ENCODE measurements at regions not wholly inside any gene's neighbourhood (a gene's known extent, or its start where the extent isn't known, plus 50 kb on each side); places are given as distances from the start of the nearest gene placed in this dataset.

- no peak for DNase-seq
- intact Hi-C loops (cut with DNase I) = no loop called here
Observed at GRCh38 chr5:8048920-8049319, 180.0 kb downstream of the MTRR start.

- intact Hi-C loops (cut with DNase I) = no loop called here
- DNase-seq = no peak
Observed at GRCh38 chr5:8050616-8051175, 181.7 kb downstream of the MTRR start.

- intact Hi-C loops (cut with DNase I) = no loop called here
- peak in 2 of 10 donors; percentile 59 to 81 for DNase-seq
Observed at GRCh38 chr5:8053270-8053669, 184.3 kb downstream of the MTRR start.

GRCh38 chr5:8057769-8058168 lies 188.8 kb downstream of the MTRR start:
- DNase-seq = no peak
- intact Hi-C loops (cut with DNase I) = no loop called here

- no peak for DNase-seq
Observed at GRCh38 chr5:8058616-8059190, 189.8 kb downstream of the MTRR start.

GRCh38 chr5:8059337-8059736 lies 190.4 kb downstream of the MTRR start:
- DNase-seq = no peak
- intact Hi-C loops (cut with DNase I) = no loop called here

More at GRCh38 chr5:8058616-8059190, 189.8 kb downstream of the MTRR start:
- intact Hi-C loops (cut with DNase I) = no loop called here

GRCh38 chr5:8060235-8060952 lies 191.4 kb downstream of the MTRR start:
- DNase-seq = no peak
- intact Hi-C loops (cut with DNase I) = no loop called here

GRCh38 chr5:8060953-8061429 lies 192.0 kb downstream of the MTRR start:
- intact Hi-C loops (cut with DNase I) = no loop called here
- DNase-seq = peak in 2 of 10 donors; percentile 16 to 82

GRCh38 chr5:8062521-8062920 lies 193.6 kb downstream of the MTRR start:
- no peak for DNase-seq
- intact Hi-C loops (cut with DNase I) = no loop called here

GRCh38 chr5:8068078-8068477 lies 199.1 kb downstream of the MTRR start:
- no peak for DNase-seq
- intact Hi-C loops (cut with DNase I) = no loop called here

GRCh38 chr5:8070138-8070537 lies 201.2 kb downstream of the MTRR start:
- intact Hi-C loops (cut with DNase I) = no loop called here
- DNase-seq = no peak

- intact Hi-C loops (cut with DNase I) = no loop called here
- no peak for DNase-seq
Observed at GRCh38 chr5:8079056-8079455, 210.1 kb downstream of the MTRR start.

- intact Hi-C loops (cut with DNase I) = no loop called here
- DNase-seq = no peak
Observed at GRCh38 chr5:8081179-8081578, 212.2 kb downstream of the MTRR start.

GRCh38 chr5:8093669-8094068 lies 224.7 kb downstream of the MTRR start:
- intact Hi-C loops (cut with DNase I) = no loop called here

GRCh38 chr5:8094304-8094703 lies 225.4 kb downstream of the MTRR start:
- no peak for DNase-seq
- intact Hi-C loops (cut with DNase I) = no loop called here

More at GRCh38 chr5:8093669-8094068, 224.7 kb downstream of the MTRR start:
- DNase-seq = no peak

GRCh38 chr5:8097146-8097545 lies 228.2 kb downstream of the MTRR start:
- intact Hi-C loops (cut with DNase I) = no loop called here
- no peak for DNase-seq

GRCh38 chr5:8098081-8098480 lies 229.1 kb downstream of the MTRR start:
- DNase-seq = no peak
- intact Hi-C loops (cut with DNase I) = no loop called here

- intact Hi-C loops (cut with DNase I) = no loop called here
- no peak for DNase-seq
Observed at GRCh38 chr5:8102714-8103113, 233.8 kb downstream of the MTRR start.

- peak in 2 of 10 donors; percentile 57 to 68 for DNase-seq
- intact Hi-C loops (cut with DNase I) = no loop called here
Observed at GRCh38 chr5:8114597-8115266, 245.8 kb downstream of the MTRR start.

- intact Hi-C loops (cut with DNase I) = no loop called here
- DNase-seq = no peak
Observed at GRCh38 chr5:8123559-8123958, 254.6 kb downstream of the MTRR start.

GRCh38 chr5:8134609-8135008 lies 265.7 kb downstream of the MTRR start:
- intact Hi-C loops (cut with DNase I) = no loop called here
- peak in 1 of 10 donors; percentile 54 for DNase-seq

Data from posterior cingulate gyrus (tissue), 11 donors.